ENCODE measurements at regions not wholly inside any gene's neighbourhood (a gene's known extent, or its start where the extent isn't known, plus 50 kb on each side); places are given as distances from the start of the nearest gene placed in this dataset.

DNA sequence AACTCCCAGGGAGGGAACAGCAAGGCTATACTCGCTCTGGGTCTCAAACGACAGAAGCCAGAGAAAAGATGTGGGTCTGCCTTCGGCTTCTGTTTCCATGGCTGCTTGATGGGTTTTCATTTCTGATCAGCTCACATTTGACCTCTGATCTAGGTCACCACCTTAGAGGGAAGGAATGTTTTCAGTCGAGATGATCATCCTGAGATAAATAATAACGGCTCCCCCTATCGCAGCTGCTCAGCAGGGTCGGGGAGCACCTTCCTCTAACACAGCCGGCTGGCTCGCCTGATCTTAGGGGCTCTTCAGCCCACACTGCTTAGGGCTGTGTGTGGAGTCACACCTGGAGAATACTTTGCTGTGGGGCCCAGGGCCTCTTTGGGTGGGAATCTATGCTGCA is 53.1 kb upstream of the ZNF648 start:
- TF ChIP-seq, protein P1, sequence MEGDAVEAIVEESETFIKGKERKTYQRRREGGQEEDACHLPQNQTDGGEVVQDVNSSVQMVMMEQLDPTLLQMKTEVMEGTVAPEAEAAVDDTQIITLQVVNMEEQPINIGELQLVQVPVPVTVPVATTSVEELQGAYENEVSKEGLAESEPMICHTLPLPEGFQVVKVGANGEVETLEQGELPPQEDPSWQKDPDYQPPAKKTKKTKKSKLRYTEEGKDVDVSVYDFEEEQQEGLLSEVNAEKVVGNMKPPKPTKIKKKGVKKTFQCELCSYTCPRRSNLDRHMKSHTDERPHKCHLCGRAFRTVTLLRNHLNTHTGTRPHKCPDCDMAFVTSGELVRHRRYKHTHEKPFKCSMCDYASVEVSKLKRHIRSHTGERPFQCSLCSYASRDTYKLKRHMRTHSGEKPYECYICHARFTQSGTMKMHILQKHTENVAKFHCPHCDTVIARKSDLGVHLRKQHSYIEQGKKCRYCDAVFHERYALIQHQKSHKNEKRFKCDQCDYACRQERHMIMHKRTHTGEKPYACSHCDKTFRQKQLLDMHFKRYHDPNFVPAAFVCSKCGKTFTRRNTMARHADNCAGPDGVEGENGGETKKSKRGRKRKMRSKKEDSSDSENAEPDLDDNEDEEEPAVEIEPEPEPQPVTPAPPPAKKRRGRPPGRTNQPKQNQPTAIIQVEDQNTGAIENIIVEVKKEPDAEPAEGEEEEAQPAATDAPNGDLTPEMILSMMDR (tag by site-specific recombination; IDR thresholded peaks at IDR 0.05): no peak
- TF ChIP-seq HOXC10 (CRISPR knock-in tag; IDR thresholded peaks at IDR 0.05) (no peak), ZNF10 (tag by site-specific recombination; IDR thresholded peaks at IDR 0.05) (no peak), ZNF138 (tag by site-specific recombination; IDR thresholded peaks at IDR 0.05; ENCODE audit: borderline replicate concordance) (no peak)
- TF ChIP-seq, protein P2, sequence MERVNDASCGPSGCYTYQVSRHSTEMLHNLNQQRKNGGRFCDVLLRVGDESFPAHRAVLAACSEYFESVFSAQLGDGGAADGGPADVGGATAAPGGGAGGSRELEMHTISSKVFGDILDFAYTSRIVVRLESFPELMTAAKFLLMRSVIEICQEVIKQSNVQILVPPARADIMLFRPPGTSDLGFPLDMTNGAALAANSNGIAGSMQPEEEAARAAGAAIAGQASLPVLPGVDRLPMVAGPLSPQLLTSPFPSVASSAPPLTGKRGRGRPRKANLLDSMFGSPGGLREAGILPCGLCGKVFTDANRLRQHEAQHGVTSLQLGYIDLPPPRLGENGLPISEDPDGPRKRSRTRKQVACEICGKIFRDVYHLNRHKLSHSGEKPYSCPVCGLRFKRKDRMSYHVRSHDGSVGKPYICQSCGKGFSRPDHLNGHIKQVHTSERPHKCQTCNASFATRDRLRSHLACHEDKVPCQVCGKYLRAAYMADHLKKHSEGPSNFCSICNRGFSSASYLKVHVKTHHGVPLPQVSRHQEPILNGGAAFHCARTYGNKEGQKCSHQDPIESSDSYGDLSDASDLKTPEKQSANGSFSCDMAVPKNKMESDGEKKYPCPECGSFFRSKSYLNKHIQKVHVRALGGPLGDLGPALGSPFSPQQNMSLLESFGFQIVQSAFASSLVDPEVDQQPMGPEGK (tag by site-specific recombination; IDR thresholded peaks at IDR 0.05): no peak
- TF ChIP-seq, protein P3, sequence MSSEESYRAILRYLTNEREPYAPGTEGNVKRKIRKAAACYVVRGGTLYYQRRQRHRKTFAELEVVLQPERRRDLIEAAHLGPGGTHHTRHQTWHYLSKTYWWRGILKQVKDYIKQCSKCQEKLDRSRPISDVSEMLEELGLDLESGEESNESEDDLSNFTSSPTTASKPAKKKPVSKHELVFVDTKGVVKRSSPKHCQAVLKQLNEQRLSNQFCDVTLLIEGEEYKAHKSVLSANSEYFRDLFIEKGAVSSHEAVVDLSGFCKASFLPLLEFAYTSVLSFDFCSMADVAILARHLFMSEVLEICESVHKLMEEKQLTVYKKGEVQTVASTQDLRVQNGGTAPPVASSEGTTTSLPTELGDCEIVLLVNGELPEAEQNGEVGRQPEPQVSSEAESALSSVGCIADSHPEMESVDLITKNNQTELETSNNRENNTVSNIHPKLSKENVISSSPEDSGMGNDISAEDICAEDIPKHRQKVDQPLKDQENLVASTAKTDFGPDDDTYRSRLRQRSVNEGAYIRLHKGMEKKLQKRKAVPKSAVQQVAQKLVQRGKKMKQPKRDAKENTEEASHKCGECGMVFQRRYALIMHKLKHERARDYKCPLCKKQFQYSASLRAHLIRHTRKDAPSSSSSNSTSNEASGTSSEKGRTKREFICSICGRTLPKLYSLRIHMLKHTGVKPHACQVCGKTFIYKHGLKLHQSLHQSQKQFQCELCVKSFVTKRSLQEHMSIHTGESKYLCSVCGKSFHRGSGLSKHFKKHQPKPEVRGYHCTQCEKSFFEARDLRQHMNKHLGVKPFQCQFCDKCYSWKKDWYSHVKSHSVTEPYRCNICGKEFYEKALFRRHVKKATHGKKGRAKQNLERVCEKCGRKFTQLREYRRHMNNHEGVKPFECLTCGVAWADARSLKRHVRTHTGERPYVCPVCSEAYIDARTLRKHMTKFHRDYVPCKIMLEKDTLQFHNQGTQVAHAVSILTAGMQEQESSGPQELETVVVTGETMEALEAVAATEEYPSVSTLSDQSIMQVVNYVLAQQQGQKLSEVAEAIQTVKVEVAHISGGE (tag by site-specific recombination; conservative IDR thresholded peaks at IDR 0.05; ENCODE audit: low read depth): no peak
- TF ChIP-seq, protein P4, sequence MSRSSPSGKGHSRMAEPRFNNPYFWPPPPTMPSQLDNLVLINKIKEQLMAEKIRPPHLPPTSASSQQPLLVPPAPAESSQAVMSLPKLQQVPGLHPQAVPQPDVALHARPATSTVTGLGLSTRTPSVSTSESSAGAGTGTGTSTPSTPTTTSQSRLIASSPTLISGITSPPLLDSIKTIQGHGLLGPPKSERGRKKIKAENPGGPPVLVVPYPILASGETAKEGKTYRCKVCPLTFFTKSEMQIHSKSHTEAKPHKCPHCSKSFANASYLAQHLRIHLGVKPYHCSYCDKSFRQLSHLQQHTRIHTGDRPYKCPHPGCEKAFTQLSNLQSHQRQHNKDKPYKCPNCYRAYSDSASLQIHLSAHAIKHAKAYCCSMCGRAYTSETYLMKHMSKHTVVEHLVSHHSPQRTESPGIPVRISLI (tag by site-specific recombination; IDR thresholded peaks at IDR 0.05): no peak

Measured in HEK293 (cell line).